ENCODE measurements at regions not wholly inside any gene's neighbourhood (a gene's known extent, or its start where the extent isn't known, plus 50 kb on each side); places are given as distances from the start of the nearest gene placed in this dataset.

DNA sequence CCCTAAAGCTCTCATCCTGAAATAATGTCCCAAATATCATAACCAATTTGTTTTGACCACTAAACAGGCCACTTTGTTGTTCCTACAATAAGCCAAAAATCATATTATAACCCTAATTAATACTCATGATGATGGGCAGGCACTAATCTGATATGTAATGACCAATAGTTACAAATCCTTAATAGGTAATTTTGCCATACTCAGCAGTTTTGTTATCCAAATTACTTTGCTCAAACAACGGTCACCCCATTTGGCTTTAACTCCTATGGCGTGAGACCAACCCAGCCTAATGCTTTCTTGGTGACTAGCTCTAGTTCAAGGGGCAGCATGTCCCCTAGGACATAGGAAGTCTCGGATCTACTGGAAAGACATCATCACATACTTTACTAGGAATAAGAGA, 123.2 kb upstream of the ID4 start:
- no peak overlapping the region for H3K9ac ChIP-seq (ENCODE audit: low read length)
- no TSS peak for BruUV-seq (replicated peaks)
- ATAC-seq = no peak
- H2AFZ ChIP-seq (ENCODE audit: low read depth, low read length, poor library complexity, severe bottlenecking) = no peak overlapping the region
- no peaks in the 10 kb centered on the region for H3K36me3 ChIP-seq (ENCODE audit: control insufficient read depth in 1 of 2, insufficient read depth in 2 of 2, low read length in 2 of 2)
- peaks cover 21 to 23% of the 10 kb centered on the region in 2 experiments for H3K4me1 ChIP-seq (ENCODE audit: control insufficient read depth in 1 of 2, insufficient read depth in 2 of 2, low read length in 2 of 2)
- H3K4me2 ChIP-seq (ENCODE audit: low read length) = peak overlapping the region; percentile 35
- no peaks in the 10 kb centered on the region for H4K20me1 ChIP-seq (ENCODE audit: insufficient read depth)
- POLR2A ChIA-PET = no interaction called here
- TF ChIP-seq EGR1 (IDR thresholded peaks at IDR 0.05; ENCODE audit: low read depth) (no peak), SRF (IDR thresholded peaks at IDR 0.05; ENCODE audit: low read depth) (no peak), ELF1 (IDR thresholded peaks at IDR 0.05; ENCODE audit: borderline replicate concordance, low read depth) (no peak), CBX3 (IDR thresholded peaks at IDR 0.05; ENCODE audit: low read depth) (no peak), EZH2 (IDR thresholded peaks at IDR 0.05) (no peak), POLR2A (IDR thresholded peaks at IDR 0.05; ENCODE audit: borderline replicate concordance, extremely low read depth, insufficient read depth, insufficient read length) (no peak), CEBPB (IDR thresholded peaks at IDR 0.05; ENCODE audit: low read depth) (no peak), POLR2AphosphoS5 (IDR thresholded peaks at IDR 0.05; ENCODE audit: low read depth, low read length) (no peak), SIN3A (IDR thresholded peaks at IDR 0.05; ENCODE audit: low read depth) (no peak), FOSL1 (IDR thresholded peaks at IDR 0.05; ENCODE audit: low read depth) (no peak), ZFX (IDR thresholded peaks at IDR 0.05) (no peak)
- TF ChIP-seq, protein P1, sequence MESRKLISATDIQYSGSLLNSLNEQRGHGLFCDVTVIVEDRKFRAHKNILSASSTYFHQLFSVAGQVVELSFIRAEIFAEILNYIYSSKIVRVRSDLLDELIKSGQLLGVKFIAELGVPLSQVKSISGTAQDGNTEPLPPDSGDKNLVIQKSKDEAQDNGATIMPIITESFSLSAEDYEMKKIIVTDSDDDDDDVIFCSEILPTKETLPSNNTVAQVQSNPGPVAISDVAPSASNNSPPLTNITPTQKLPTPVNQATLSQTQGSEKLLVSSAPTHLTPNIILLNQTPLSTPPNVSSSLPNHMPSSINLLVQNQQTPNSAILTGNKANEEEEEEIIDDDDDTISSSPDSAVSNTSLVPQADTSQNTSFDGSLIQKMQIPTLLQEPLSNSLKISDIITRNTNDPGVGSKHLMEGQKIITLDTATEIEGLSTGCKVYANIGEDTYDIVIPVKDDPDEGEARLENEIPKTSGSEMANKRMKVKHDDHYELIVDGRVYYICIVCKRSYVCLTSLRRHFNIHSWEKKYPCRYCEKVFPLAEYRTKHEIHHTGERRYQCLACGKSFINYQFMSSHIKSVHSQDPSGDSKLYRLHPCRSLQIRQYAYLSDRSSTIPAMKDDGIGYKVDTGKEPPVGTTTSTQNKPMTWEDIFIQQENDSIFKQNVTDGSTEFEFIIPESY (IDR thresholded peaks at IDR 0.05; ENCODE audit: extremely low read depth, insufficient replicate concordance, low read length) = no peak
- TF ChIP-seq, protein P2, sequence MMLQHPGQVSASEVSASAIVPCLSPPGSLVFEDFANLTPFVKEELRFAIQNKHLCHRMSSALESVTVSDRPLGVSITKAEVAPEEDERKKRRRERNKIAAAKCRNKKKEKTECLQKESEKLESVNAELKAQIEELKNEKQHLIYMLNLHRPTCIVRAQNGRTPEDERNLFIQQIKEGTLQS (IDR thresholded peaks at IDR 0.05) = no peak
- TF ChIP-seq, protein P3, sequence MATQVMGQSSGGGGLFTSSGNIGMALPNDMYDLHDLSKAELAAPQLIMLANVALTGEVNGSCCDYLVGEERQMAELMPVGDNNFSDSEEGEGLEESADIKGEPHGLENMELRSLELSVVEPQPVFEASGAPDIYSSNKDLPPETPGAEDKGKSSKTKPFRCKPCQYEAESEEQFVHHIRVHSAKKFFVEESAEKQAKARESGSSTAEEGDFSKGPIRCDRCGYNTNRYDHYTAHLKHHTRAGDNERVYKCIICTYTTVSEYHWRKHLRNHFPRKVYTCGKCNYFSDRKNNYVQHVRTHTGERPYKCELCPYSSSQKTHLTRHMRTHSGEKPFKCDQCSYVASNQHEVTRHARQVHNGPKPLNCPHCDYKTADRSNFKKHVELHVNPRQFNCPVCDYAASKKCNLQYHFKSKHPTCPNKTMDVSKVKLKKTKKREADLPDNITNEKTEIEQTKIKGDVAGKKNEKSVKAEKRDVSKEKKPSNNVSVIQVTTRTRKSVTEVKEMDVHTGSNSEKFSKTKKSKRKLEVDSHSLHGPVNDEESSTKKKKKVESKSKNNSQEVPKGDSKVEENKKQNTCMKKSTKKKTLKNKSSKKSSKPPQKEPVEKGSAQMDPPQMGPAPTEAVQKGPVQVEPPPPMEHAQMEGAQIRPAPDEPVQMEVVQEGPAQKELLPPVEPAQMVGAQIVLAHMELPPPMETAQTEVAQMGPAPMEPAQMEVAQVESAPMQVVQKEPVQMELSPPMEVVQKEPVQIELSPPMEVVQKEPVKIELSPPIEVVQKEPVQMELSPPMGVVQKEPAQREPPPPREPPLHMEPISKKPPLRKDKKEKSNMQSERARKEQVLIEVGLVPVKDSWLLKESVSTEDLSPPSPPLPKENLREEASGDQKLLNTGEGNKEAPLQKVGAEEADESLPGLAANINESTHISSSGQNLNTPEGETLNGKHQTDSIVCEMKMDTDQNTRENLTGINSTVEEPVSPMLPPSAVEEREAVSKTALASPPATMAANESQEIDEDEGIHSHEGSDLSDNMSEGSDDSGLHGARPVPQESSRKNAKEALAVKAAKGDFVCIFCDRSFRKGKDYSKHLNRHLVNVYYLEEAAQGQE (IDR thresholded peaks at IDR 0.05; ENCODE audit: low read depth) = no peak
- TF ChIP-seq, protein P4, sequence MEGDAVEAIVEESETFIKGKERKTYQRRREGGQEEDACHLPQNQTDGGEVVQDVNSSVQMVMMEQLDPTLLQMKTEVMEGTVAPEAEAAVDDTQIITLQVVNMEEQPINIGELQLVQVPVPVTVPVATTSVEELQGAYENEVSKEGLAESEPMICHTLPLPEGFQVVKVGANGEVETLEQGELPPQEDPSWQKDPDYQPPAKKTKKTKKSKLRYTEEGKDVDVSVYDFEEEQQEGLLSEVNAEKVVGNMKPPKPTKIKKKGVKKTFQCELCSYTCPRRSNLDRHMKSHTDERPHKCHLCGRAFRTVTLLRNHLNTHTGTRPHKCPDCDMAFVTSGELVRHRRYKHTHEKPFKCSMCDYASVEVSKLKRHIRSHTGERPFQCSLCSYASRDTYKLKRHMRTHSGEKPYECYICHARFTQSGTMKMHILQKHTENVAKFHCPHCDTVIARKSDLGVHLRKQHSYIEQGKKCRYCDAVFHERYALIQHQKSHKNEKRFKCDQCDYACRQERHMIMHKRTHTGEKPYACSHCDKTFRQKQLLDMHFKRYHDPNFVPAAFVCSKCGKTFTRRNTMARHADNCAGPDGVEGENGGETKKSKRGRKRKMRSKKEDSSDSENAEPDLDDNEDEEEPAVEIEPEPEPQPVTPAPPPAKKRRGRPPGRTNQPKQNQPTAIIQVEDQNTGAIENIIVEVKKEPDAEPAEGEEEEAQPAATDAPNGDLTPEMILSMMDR (IDR thresholded peaks at IDR 0.05 in 2 of 3, conservative IDR thresholded peaks at IDR 0.05 in 1 of 3; ENCODE audit: borderline replicate concordance in 1 of 3, insufficient read depth in 1 of 3, low read depth in 2 of 3, low read length in 2 of 3) = no peak
- H3K9me2 ChIP-seq (ENCODE audit: insufficient read depth) = no peaks in the 10 kb centered on the region
- no peaks in the 10 kb centered on the region for H3K79me2 ChIP-seq (ENCODE audit: insufficient read depth, low read length)
- peak overlapping the region; percentile 38 for H3K27ac ChIP-seq (ENCODE audit: low read depth, low read length)
- no peak for DNase-seq (ENCODE audit: low read depth, low spot score)
- intact Hi-C loops (cut with micrococcal nuclease) = no loop called here
- no peaks in the 10 kb centered on the region for H3K27me3 ChIP-seq (ENCODE audit: insufficient read depth, low read length)
- no peak overlapping the region for H3K4me3 ChIP-seq (replicated peaks in 1 of 2; ENCODE audit: low read depth in 1 of 2, low read length in 2 of 2)
- H3K9me3 ChIP-seq (ENCODE audit: control insufficient read depth in 1 of 2, insufficient read depth in 1 of 2, low read depth in 1 of 2, low read length in 2 of 2) = no peaks in the 10 kb centered on the region
- RAD21 ChIA-PET (ENCODE audit: low non-redundant PET in 1 of 2, low total read pairs in 2 of 2, uncharacterized antibody in 2 of 2, unreplicated experiment in 2 of 2) = no interaction called here
- CTCF ChIA-PET = interaction anchor here (1.4 kb wide), 1 partner anchor 689 kb away, joined by 3 read pairs; no protein-coding TSS in a partner anchor
